Upper lobe of left lung (tissue), 4 donors: ENCODE measurements at regions not wholly inside any gene's neighbourhood (a gene's known extent, or its start where the extent isn't known, plus 50 kb on each side); places are given as distances from the start of the nearest gene placed in this dataset.

ENCODE experiments used
- EP300 ChIP-seq, 4 donors: sonication (generic); formaldehyde crosslinking; IDR thresholded peaks; one replicate each; pipeline ENCODE4 v1.5.1; 2017; ENCODE audit warnings: antibody characterized with exemption in 4 of 4, control low read depth in 2 of 4
- POLR2A ChIP-seq, 4 donors: fragments of 450-650 bp; IDR thresholded peaks; one replicate each; pipeline ENCODE4 v1.5.1; 2016 to 2017; ENCODE audit warnings: antibody characterized with exemption in 4 of 4, mild to moderate bottlenecking in 2 of 4
- POLR2AphosphoS5 ChIP-seq, 2 donors: sonication (generic); formaldehyde crosslinking; IDR thresholded peaks; one replicate each; pipeline ENCODE4 v1.5.1; 2017; ENCODE audit warnings: antibody characterized with exemption in 2 of 2
- TF ChIP-seq, protein P1 (sequence below), 6 experiments: fragments of 450-650 bp in 4 of 6; fragments of 200-600 bp in 2 of 6; sonication (generic) in 2 of 6; IDR thresholded peaks; one replicate each; pipeline ENCODE4 v1.5.1; 2016 to 2019; ENCODE audit warnings: antibody characterized with exemption in 6 of 6

- no peak for TF ChIP-seq POLR2A (IDR thresholded peaks at IDR 0.05)
- TF ChIP-seq POLR2AphosphoS5 (IDR thresholded peaks at IDR 0.05): no peak
- TF ChIP-seq, protein P1, sequence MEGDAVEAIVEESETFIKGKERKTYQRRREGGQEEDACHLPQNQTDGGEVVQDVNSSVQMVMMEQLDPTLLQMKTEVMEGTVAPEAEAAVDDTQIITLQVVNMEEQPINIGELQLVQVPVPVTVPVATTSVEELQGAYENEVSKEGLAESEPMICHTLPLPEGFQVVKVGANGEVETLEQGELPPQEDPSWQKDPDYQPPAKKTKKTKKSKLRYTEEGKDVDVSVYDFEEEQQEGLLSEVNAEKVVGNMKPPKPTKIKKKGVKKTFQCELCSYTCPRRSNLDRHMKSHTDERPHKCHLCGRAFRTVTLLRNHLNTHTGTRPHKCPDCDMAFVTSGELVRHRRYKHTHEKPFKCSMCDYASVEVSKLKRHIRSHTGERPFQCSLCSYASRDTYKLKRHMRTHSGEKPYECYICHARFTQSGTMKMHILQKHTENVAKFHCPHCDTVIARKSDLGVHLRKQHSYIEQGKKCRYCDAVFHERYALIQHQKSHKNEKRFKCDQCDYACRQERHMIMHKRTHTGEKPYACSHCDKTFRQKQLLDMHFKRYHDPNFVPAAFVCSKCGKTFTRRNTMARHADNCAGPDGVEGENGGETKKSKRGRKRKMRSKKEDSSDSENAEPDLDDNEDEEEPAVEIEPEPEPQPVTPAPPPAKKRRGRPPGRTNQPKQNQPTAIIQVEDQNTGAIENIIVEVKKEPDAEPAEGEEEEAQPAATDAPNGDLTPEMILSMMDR (IDR thresholded peaks at IDR 0.05): no peak
- TF ChIP-seq EP300 (IDR thresholded peaks at IDR 0.05): no peak
Measured at GRCh38 chr1:73136975-73137374, 854.6 kb upstream of the NEGR1 start.
